HG02571 (cell line): ENCODE measurements at regions not wholly inside any gene's neighbourhood (a gene's known extent, or its start where the extent isn't known, plus 50 kb on each side); places are given as distances from the start of the nearest gene placed in this dataset.

ENCODE experiments used
- ATAC-seq: cut with Tn5 transposase; IDR thresholded peaks from one replicate; pipeline ENCODE4 v1.9.1; 2021; ENCODE audit warnings: mild to moderate bottlenecking, moderate library complexity; ENCODE audit not compliant: unreplicated experiment

DNA sequence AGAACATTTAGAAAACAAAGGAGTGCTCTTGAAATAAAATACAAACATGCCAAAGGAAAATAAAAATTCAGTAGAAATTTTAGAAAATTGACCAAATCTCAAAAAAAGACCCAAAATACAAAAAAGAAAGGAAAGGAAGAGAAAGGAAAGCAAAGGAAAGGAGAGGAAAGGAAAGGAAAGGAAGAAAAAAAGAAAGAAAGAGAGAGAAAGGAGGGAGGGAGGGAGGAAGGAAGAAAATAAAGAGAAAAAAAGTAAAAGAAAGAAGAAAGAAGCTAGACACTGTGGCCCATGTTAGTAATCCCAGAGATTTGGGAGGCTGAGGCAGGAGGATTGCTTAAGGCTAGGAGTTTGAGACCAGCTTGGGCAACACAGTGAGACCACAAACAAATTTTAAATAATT, 500.1 kb upstream of the VRK2 start:
- no peak for ATAC-seq

DNA sequence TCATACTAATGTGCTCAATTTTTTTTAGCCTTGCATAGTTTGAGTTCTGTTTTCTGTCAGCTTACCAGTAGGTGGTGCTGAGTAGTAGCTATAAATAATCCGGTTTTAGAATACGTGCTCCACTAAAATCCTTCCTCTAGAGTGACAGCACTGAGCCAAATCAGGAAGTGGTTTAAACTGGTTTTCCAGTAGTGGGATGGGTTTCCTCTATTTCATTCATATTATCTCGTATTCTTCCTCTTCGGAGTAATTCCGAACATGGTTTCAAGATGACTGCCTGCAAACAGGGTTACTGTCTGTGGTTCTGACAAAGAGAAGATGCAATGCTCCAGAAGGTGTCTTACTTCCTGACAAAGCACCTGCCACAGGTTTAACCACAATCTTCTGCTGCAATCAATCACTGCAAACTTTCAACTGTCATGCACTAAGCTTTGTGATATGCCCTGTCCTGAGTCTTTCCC, 496.9 kb upstream of the VRK2 start:
- ATAC-seq: no peak

DNA sequence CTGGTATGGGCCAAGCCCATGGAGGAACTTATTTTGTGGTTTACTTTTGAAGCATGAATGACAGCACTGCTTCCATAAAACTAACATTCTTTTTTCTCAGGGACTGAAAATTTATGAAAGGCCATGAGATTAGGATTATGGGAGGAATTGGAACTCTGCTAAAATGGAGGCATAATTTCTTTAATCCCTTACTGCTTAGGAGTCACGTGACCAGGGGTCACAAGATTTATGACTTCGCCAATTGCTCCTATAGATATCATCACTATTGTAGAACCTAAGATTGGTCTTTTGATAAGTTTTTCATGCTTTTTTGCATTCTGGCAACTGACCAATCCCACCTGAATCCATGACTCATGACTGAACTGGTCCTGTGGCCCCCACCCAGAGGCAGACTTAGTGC, 495.7 kb upstream of the VRK2 start:
- ATAC-seq: no peak

DNA sequence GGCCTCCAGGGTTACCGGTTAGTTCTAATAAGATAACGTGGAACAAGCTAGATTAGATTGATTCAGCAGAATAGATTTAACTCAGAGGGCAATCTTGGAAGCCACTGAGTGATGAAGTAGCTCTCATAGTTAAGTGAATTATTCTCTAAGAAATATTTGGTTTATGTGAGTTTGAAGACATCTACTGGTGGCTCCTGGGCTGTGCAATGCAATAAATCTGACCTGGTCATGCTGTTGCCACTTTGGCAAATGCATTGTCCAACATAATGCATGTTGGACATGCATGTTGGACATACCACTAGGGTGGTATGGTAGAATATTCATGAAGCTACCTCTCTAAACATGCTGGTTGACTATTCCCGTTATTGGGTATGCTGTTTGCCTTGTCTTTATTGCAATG, 493.7 kb upstream of the VRK2 start:
- no peak for ATAC-seq

DNA sequence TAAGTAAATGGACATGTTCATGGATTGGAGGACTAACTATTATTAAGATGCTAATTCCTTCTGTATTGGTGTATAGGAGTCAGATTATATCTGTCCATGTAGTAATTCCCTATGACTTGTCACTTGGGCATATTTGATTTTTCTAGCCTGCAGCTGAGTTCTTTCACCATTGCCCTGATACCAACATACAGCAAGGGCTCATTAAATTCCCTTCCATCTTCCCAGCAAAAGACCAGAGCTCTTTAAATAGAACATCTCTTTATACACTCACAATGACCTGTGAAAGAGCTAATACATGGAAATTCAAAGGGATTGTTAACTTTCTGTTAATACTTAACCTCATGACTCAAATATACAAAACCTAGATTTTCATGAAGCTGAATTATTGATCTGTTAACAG, 492.3 kb upstream of the VRK2 start:
- ATAC-seq: no peak

DNA sequence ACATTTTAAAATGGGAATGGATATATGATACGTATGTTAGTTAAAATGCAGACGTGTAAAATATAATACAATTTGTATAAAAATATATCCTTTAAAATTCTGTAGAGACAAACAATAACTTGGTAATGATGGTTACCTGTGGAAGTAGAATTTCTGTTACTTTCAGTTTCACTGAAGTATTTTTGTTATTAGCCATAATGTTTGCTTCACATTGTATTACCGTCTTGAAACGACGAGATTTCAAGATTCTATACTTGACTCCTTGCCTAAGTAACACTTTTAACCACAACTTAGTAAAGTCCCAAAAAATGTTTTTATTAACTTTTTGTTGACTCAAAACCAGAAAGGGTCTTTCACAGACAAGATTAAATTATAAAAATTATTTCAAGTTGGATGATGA, 488.3 kb upstream of the VRK2 start:
- no peak for ATAC-seq

DNA sequence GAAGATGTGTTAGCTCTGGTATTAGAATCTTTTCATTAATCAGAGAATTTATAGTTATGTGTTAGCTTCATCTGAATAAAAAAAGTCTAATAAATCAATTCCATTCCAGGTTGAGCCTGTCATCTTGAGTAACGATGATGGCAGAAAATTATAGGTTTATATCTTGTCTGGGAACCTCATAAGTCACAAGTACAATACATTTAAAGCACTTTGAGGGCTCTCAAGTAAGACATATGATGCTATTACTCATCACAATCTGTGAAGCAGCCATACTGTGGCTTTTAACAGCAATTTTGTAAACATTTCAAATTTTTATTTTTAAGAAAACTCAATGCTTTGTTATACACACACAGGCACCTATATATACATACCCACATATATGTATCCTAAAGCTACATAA, 484.1 kb upstream of the VRK2 start:
- no peak for ATAC-seq

DNA sequence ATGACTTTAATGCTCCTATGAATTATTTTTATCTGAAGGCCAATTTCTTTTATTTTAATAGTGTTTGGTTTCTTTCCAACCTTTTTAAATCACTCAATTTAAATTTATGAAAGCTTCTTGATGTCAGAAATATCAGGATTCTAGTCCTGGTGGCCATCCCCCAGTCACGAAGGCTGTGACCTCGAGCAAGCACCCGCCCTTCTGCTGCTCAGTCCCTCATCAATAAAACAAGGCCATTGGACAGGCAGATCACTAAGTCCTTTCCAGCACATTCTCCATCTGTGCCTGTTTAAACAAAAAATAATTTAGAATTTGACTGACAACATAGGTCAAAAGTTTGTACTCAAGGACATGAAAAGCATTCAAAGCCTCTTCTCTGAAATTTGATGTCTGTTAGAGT, 483.6 kb upstream of the VRK2 start:
- ATAC-seq: no peak

DNA sequence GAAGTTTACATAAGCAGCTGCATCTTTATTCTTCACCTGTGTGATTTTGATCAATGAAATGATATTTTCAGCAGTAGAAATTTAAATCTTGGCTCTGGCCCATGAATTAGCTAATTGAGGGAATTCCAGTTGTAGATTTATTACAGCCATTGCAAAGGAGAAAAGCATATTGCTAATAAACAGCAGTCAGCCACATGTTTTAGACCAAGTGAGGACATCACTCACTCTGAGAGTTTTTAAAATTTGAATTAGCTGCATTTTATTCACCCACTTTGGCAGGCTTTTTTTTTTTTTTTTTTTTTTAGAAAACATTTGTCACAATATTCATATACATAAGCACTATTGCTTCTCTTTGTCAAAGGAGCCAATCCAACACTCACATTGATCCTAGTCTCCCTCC, 479.4 kb upstream of the VRK2 start:
- no peak for ATAC-seq

DNA sequence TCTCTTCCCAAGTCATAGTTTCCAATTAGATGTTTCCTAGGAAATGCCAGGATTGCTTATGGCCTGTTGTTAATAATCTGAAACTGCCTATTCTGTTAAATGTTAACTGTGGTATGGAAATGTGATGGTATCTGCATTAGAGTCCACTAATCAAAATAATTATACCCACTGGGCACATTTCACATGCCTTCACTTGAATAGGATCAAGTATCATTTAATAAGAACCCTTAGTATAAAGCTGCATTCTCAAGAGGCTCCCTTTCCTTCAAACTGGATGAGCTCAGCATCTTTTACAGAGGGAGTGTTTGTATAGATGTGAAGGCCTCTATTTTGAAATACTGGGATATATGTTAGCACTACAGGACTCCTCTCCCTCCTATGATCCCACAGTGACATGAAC, 477.2 kb upstream of the VRK2 start:
- ATAC-seq: no peak

DNA sequence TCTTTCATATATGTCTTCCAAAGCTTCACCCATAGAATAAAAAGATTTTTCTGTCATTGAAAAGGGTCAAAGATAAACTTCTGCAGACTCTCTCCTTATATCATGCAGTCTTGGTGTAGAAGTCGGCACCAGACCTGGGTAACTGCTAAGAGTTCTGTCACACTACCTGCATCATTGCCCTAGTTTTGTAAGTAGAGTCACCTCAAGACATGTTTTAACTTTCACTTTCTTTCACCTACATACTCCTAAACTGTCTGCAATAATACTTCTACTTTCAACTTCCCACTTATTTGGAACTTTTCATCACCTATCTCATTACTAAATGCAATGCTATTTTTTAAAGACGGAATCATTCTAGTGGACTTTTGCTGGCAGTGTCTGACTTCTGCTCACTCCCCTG, 475.6 kb upstream of the VRK2 start:
- ATAC-seq: no peak

DNA sequence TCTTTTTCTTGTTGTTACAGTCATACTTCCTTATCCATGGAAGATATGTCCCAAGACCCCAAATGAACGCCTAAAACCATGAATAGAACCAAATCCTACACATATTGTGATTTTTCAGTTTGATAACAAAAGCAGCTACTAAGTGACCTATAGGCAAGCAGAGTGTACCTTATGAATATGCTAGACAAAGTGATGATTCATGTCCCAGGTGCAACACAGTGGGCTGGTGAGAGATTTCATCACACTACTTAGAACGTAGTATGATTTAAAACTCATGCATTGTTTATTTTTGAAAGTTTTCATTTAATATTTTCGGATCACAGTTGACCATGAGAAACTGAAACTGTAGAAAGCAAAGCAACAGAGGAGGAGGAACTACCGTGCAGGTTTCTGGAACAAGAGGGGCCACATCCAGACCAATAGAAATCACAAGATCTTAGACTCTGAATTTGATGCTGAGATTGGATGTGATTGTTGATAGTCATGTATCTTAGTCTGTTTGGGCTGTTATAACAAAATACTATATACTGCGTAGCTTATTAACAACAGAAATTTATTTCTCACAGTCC, 470.8 kb upstream of the VRK2 start:
- no peak for ATAC-seq

DNA sequence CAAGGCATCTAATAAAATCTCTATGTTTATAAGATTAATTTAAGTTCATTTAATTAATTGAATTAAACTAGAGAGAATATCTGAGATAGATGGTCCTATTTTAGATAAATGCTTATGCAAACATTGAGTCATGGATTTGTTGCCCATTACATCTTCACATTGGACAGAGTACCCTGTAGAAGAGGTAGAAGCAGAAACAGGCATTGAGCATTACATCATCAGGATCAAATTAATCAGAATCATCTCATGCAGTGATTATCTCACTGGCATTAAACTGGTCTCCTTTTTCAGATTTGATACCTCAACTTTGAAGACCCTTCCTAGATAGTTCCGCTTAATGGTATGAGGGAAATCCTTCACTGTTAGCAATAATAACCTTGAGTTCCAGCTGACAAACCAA, 469.6 kb upstream of the VRK2 start:
- ATAC-seq: no peak

DNA sequence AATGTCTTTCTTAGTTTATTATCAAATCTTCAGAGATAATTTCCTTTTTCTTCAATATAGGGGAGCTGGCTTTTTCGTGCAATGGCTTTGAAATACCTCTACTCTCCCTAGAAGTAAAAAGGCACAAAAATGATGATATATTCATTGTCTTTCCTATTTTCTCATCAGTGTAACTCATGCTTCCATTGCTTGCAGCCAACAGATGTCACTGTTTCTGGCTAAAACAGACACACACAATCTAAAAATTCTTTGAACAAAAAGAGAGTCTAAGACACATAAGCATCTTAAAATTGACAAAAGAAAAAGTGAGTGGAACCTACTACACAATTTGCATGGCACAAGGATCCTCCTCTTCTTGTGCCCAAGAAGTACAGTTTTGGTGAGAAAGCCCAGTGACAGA, 448.7 kb upstream of the VRK2 start:
- ATAC-seq: no peak

DNA sequence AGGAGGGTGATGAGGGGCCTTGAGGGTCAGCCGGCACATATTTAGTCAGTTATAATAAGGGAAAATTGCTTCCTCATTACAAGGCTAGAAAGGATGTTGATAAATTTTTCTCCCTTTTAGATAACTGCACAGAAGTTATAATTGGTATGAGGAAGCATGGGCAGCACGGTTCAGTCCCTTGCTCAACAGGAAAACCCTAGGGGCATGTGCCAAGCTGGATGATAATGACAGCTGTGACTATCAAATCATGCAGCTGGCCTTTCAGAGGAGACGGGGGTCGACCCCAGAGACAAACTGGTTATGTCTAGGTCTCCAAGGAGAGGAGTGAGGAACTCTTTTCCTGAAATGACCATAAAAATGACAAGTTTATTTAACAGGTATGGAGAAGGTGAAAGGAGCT, 448.1 kb upstream of the VRK2 start:
- ATAC-seq: no peak

DNA sequence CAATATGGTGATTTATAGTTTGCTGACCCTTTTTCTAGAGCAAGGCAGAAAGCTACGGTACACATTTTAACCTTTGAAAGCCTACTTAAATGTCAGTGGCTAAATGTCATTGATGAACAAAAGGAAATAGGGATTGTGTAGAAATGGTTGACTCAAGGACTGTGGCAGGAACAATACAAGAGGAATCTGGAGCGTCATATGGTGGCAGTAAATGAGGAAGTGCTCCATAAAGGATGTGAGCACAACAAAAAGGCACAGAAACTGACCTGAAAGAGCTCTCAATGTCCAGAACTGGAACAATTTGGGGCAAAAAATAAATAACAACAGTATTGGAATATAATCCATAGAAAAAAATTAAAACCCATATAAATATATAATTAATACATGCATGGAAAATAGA, 443.9 kb upstream of the VRK2 start:
- no peak for ATAC-seq

DNA sequence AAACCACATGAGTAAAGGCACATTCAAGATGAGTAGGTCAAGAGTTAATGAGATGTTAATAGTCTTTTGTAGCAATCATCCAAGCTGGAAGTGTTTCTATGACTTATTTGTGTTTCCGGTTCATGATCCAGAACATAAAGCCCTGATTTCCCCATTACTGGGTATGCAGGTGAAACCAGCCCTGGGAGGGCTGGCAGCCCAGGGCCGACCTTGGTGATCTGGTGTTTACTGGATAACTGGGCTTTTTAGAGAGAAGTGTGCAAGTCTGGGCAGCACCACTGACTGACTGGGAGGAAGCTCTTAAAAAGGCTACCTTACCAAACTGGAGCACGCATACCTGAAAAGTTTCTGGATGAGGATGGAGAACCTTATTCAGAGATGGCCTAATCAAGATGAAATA, 431.6 kb upstream of the VRK2 start:
- ATAC-seq: no peak

DNA sequence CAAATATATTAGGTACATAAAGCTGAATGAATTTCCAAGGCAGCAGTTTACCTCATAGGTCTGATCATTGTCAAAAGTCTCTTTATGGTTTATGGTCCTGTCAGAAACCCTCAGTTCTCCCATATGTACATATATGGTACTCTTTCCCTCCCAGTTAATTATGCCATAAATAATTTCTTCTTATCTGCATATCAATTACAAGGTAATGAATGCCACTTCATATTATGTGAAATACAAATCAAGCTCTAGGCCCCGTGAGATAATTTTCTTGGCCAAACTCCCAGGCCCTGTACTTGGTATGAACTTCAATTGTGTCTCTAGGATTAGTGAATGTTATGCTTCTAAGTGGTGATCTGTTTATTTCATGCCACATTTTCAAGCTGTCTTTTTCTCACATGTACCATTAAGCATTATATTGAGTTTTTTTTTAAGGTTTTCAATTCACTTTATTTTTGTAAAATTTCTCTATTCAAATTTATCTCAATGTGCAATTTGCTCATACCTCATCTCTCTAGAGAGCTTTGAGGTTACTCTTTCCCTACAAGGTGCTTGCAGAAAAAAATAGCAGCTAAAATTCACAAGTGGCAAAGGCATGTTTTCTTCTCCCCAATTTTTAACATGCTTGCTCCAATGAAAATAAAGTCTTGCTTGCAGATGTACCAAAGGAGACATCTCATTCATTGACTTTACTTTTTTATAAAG, 430.6 kb upstream of the VRK2 start:
- no peak for ATAC-seq

DNA sequence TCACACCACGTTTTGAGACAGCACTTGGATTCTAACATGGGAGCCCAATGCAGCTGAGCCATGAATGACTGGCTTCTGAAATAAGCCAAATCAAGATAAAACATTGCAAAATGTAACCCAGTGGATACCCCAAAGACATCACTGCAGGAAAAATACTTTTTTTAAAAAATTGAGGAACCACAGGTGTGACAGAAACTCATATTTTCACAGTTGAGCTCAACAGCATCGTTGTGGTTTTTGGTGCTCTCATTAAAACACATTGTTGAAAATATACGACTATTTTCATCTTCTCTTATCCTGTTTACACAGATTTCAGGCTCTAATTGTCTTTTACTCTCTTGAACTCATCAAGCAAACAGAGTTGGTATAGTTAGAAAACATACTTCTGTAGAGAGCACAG, 429.3 kb upstream of the VRK2 start:
- ATAC-seq: no peak

DNA sequence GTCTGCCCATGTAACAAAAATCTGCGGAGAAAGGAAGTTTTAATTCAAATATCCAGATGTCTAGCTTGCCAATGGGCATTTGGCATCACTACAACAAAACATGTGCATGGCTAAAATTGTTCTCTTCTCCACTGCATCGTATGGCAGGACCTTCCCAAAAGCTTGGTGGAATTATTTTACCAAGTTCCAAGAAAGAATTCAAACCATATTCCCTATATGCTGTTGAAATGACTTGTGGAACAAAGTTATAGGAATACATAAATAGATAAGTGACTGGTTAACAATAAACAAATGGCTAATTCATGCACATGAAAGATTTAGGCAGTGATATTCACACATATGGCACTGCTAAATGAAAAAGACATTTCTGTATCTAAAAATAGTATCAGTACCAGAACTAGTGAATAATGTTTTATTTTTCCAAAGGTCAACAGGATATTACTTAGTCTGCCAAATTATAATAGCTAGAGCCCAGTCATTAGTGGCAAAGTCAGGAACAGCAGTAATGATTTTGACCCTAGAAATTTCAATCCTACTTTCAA, 425.4 kb upstream of the VRK2 start:
- ATAC-seq: no peak

DNA sequence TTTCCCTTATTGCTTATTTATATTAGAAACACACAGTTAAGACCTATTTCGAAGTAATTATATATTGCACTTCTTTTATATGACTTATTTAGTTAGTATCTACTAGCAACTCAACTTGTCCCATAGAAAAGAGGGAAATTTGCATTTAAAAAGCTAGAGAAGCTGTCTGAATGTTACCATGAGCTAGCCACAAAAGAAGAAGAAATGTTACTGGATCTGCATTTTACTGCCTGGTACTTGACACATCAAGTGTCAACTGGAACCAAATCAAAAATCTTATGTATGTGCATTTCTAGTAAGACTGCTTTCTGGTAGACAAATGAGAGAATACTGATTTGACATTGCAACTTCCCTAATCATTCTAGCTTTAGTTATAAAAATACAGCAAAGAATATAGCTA, 424.6 kb upstream of the VRK2 start:
- ATAC-seq: no peak

DNA sequence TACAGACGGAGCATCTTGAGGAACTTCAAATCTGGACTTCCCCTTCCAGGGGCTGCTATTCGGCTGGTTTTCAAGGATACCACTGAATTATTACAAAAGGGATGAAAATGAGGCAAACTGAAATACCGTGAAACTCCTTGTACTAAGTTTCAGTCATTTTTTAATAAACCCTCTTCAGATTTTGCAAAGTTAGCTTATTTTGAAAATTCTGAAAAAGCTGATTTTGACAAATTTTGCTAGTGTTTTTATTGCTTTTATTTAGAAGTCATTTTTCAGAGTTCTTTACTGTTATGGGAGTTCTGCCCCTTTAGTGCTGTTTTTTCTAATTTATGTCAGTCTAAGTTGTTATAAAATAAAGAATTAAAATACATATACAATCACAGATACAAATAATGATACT, 390.4 kb upstream of the VRK2 start:
- ATAC-seq: no peak

DNA sequence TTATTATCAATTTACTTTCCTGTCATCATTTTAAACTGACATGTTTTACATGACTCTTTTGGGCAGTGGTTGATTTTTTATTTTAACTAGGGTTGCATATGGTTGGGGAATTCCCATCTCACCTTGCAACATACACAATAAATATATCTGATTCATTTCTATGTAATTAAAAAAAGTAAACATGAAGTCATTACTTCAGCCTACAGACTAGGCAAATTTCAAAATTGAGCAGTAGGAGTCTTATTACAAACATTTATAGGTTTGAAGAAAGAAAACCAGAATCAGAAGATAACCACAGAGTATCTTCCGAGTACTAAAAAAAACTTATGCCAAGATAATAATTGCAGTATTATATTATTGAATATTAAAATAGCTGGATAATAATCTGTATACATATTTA, 377.0 kb upstream of the VRK2 start:
- ATAC-seq: no peak
